ENCODE measurements at regions not wholly inside any gene's neighbourhood (a gene's known extent, or its start where the extent isn't known, plus 50 kb on each side); places are given as distances from the start of the nearest gene placed in this dataset.

DNA sequence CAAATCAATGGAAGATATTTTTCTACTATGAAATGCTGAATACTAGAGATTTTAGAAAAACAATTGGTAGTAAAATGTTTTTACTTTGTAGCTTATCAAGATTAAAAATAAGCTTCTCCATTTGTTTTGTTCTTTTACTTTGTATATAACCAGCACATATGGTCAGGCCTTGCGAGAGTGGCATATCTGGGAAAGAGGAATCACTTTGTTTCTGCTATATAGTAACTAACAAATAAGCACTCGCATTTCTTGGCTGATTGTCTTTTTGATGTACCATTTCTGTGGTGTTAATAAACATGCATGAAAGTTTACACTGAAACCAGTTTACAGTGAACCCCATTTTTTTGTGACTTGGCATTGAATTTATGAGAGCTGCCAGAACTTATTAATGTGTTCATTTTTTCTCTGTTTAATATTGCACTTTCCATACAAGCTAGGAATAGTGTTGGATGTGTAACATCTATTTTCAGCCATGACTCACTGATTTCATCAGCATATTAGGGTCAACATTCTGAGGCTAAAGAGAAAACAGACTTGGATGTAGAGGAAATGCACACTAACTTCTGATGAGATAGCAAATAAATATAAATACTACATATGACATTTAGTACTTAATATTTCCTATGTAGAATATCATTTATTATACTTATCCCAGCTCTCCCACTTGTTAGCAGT is 635.5 kb downstream of the KCNH5 start:
- TF ChIP-seq, protein P1, sequence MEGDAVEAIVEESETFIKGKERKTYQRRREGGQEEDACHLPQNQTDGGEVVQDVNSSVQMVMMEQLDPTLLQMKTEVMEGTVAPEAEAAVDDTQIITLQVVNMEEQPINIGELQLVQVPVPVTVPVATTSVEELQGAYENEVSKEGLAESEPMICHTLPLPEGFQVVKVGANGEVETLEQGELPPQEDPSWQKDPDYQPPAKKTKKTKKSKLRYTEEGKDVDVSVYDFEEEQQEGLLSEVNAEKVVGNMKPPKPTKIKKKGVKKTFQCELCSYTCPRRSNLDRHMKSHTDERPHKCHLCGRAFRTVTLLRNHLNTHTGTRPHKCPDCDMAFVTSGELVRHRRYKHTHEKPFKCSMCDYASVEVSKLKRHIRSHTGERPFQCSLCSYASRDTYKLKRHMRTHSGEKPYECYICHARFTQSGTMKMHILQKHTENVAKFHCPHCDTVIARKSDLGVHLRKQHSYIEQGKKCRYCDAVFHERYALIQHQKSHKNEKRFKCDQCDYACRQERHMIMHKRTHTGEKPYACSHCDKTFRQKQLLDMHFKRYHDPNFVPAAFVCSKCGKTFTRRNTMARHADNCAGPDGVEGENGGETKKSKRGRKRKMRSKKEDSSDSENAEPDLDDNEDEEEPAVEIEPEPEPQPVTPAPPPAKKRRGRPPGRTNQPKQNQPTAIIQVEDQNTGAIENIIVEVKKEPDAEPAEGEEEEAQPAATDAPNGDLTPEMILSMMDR (IDR thresholded peaks at IDR 0.05; ENCODE audit: insufficient read depth, low read length, poor library complexity, severe bottlenecking), result no peak
- no peak for DNase-seq (ENCODE audit: extremely low read depth, insufficient read length)
- Histone ChIP-seq H3K36me3 (ENCODE audit: control insufficient read depth, insufficient read depth, low read length) (no peaks in the 10 kb centered on the region), H3K27me3 (replicated peaks; ENCODE audit: control insufficient read depth, insufficient read depth, low read length) (no peaks in the 10 kb centered on the region), H3K4me3 (replicated peaks; ENCODE audit: low read depth, low read length) (no peak overlapping the region)

DNA sequence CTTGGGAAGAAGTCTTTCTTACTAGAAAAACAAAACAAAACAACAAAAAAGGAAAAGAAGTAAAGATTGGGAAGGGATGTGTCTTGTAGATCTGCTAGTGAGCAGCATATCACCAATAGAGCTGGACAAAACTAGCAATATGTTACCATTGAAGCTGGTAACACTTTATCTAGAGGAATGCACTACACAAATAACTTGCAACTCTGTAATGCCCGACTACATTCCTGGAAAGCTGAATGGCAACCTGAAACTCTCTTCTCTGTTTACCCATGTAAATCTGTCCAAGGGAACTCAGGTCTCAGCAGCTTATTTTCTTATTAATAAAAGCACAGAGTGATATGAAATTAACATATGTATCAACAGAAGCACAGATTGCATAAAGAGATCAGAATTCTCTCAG is 624.4 kb downstream of the KCNH5 start:
- TF ChIP-seq, protein P1 (IDR thresholded peaks at IDR 0.05; ENCODE audit: insufficient read depth, low read length, poor library complexity, severe bottlenecking), result no peak
- Histone ChIP-seq H3K27me3 (replicated peaks; ENCODE audit: control insufficient read depth, insufficient read depth, low read length) (no peaks in the 10 kb centered on the region), H3K36me3 (ENCODE audit: control insufficient read depth, insufficient read depth, low read length) (no peaks in the 10 kb centered on the region), H3K4me3 (replicated peaks; ENCODE audit: low read depth, low read length) (no peak overlapping the region)
- DNase-seq (ENCODE audit: extremely low read depth, insufficient read length), result no peak

DNA sequence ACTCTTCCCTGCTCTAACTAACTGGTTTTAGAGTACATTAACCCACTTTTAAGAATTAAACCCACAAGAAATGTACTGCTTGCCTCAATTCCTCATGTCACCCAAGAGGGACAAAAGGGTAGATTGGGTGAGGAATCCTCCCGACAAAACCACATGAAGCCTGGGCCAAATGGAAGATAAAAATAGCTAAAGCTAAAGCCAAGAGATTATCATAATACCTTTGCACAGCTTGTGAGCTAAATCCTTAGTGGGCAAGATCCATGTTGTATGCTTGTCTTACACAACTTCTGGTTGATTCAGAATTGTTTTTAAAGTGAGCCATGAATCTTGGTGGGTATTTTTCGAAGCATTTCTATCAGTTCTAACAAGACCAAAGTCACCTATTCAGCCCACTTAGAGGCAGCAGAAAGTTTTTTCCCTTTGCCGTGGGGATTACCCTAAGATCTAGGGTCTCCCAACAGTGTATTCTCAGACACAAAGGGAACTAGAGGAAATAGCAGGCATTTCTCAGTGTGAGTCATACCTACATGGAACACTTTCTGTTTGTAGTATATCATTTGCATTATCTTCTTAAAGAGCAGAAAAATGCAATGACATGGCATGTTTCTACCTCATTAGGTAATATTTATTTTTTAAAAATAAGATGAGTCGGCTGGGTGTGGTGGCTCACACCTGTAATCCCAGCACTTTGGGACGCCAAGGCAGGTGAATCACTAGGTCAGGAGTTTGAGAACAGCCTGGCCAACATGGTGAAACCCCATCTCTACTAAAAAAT is 616.6 kb downstream of the KCNH5 start:
- no peak for DNase-seq (ENCODE audit: extremely low read depth, insufficient read length)
- no peaks in the 10 kb centered on the region for H3K36me3 ChIP-seq (ENCODE audit: control insufficient read depth, insufficient read depth, low read length)
- H3K4me3 ChIP-seq (replicated peaks; ENCODE audit: low read depth, low read length), result no peak overlapping the region

DNA sequence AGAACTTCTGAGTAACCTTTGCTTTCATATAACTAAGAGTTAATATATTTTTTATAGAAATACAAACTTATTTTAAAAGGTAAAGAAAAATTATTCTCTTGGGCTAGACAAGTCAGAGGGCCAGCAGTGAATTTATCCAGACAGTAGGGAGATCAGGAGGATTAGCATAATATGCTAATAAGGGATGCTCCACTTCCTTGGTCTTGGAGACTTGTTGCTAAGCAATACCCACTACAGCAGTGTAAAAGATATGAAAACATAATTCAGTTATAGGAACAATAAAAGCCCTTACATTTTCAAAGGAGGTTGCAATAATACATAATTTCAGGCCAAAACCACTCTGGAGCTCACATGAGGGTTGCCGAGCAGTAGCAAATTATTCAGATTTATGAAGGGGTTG is 615.6 kb downstream of the KCNH5 start:
- TF ChIP-seq, protein P1 (IDR thresholded peaks at IDR 0.05; ENCODE audit: insufficient read depth, low read length, poor library complexity, severe bottlenecking), result no peak
- no peaks in the 10 kb centered on the region for H3K27me3 ChIP-seq (replicated peaks; ENCODE audit: control insufficient read depth, insufficient read depth, low read length)
- H3K4me3 ChIP-seq (replicated peaks; ENCODE audit: low read depth, low read length), result no peak overlapping the region
- DNase-seq (ENCODE audit: extremely low read depth, insufficient read length), result no peak
- H3K36me3 ChIP-seq (ENCODE audit: control insufficient read depth, insufficient read depth, low read length), result no peaks in the 10 kb centered on the region

More for the DNA sequence above, 616.6 kb downstream of the KCNH5 start:
- TF ChIP-seq, protein P1 (IDR thresholded peaks at IDR 0.05; ENCODE audit: insufficient read depth, low read length, poor library complexity, severe bottlenecking), result no peak
- no peaks in the 10 kb centered on the region for H3K27me3 ChIP-seq (replicated peaks; ENCODE audit: control insufficient read depth, insufficient read depth, low read length)

DNA sequence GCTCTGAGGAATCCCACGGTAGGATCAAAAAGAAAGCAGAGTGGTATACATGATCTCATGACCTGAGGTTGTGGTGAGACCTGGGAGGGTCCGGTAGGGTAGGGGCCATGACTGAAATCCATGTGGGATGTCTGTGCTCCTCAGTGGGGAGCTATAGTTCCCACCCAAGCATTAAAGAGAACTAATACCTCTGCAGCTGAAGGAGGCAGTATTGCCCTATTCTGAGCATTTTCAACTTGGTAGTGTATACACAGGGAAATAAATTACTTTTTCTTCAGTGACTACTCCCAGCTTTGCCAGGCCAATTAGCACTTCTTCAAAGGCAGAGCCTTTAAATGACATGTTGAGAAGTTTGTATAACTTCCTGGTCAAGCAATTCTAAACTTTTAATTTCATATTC is 613.8 kb downstream of the KCNH5 start:
- Histone ChIP-seq H3K27me3 (replicated peaks; ENCODE audit: control insufficient read depth, insufficient read depth, low read length) (no peaks in the 10 kb centered on the region), H3K4me3 (replicated peaks; ENCODE audit: low read depth, low read length) (no peak overlapping the region), H3K36me3 (ENCODE audit: control insufficient read depth, insufficient read depth, low read length) (no peaks in the 10 kb centered on the region)
- DNase-seq (ENCODE audit: extremely low read depth, insufficient read length), result no peak
- TF ChIP-seq, protein P1 (IDR thresholded peaks at IDR 0.05; ENCODE audit: insufficient read depth, low read length, poor library complexity, severe bottlenecking), result no peak

Data from GM06990 (cell line).